A549 (cell line): ENCODE measurements at regions not wholly inside any gene's neighbourhood (a gene's known extent, or its start where the extent isn't known, plus 50 kb on each side); places are given as distances from the start of the nearest gene placed in this dataset.

Experiments used
- ATAC-seq, 2 experiments: fragments of 200-7000 bp in 1 of 2; fragments of >200 bp in 1 of 2; cut with Nextera tagmentation in 1 of 2; cut with Tn5 transposase in 1 of 2; 3 replicates each; pipeline versions ENCODE4 v1.8.0 to v1.9.1; 2018 to 2020; ENCODE audit warnings: mild to moderate bottlenecking in 1 of 2, moderate library complexity in 1 of 2
- CTCF ChIA-PET: fragments of 300-600 bp; sonication (Branson Sonifier 250); formaldehyde crosslinking; extraction: SDS; loops from one replicate; lab custom pipeline; 2021; ENCODE audit warnings: antibody characterized with exemption, inconsistent platforms; lab: Yijun Ruan, JAX
- POLR2A ChIA-PET: fragments of 350-600 bp; formaldehyde crosslinking; extraction: SDS; loops from one replicate; lab custom pipeline; 2021; ENCODE audit warnings: antibody characterized with exemption, inconsistent platforms; lab: Yijun Ruan, JAX
- DNase-seq, 2 experiments: peaks; one replicate each; pipeline versions ENCODE4 v3.0.0 to v3.0.0-alpha.2; 2011 to 2016; ENCODE audit warnings: low read depth in 1 of 2, low spot score in 1 of 2
- FAIRE-seq: peaks from 2 replicates; lab custom pipeline; 2011; peaks lifted over from hg19 to GRCh38; lab: Jason Lieb, UNC
- H3K27ac ChIP-seq, 2 experiments: fragments of >200 bp; sonication (Bioruptor Twin); formaldehyde crosslinking; 3 replicates each; pipeline ENCODE4 v1.5.1; 2016 to 2017
- H3K4me1 ChIP-seq: fragments of >200 bp; sonication (Bioruptor Twin); formaldehyde crosslinking; 3 replicates; pipeline ENCODE4 v1.6.1; 2016
- H3K4me2 ChIP-seq: fragments of >200 bp; sonication (Bioruptor Twin); formaldehyde crosslinking; 3 replicates; pipeline ENCODE4 v1.6.1; 2016
- H3K4me3 ChIP-seq: fragments of >200 bp; sonication (Bioruptor Twin); formaldehyde crosslinking; 3 replicates; pipeline ENCODE4 v1.5.1; 2016
- H3K9me3 ChIP-seq: fragments of >200 bp; sonication (Bioruptor Twin); formaldehyde crosslinking; 3 replicates; pipeline ENCODE4 v1.6.1; 2016
- CBX2 ChIP-seq: fragments of 200-600 bp; sonication (generic); IDR thresholded peaks from 2 replicates; pipeline ENCODE4 v1.6.1; 2016; ENCODE audit warnings: low read depth, mild to moderate bottlenecking, borderline replicate concordance
- CEBPB ChIP-seq, 2 experiments: fragments of >200 bp in 1 of 2; sonication (Bioruptor Twin) in 1 of 2; formaldehyde crosslinking in 1 of 2; IDR thresholded peaks; 2 replicates each; pipeline ENCODE4 v1.6.1; 2012 to 2016
- CTCF ChIP-seq: fragments of >200 bp; sonication (Bioruptor Twin); formaldehyde crosslinking; IDR thresholded peaks from 3 replicates; pipeline ENCODE4 v1.5.1; 2016
- E2F6 ChIP-seq: IDR thresholded peaks from 2 replicates; pipeline ENCODE4 v1.6.1; 2012; ENCODE audit warnings: low read depth, borderline replicate concordance
- EHMT2 ChIP-seq: fragments of 200-600 bp; sonication (generic); IDR thresholded peaks from 2 replicates; pipeline ENCODE4 v1.6.1; 2016; ENCODE audit warnings: antibody characterized with exemption, low read depth, mild to moderate bottlenecking, moderate library complexity
- FOSL2 ChIP-seq, 2 experiments: fragments of 450-650 bp in 1 of 2; fragments of >200 bp in 1 of 2; sonication (Bioruptor Twin) in 1 of 2; formaldehyde crosslinking; IDR thresholded peaks; 2 replicates each; pipeline versions ENCODE4 v1.5.0 to v1.6.1; 2016 to 2020; ENCODE audit warnings: mild to moderate bottlenecking in 1 of 2, moderate library complexity in 1 of 2
- GATA3 ChIP-seq: IDR thresholded peaks from 2 replicates; pipeline ENCODE4 v1.6.1; 2012; ENCODE audit warnings: borderline replicate concordance
- HDAC2 ChIP-seq: fragments of 200-600 bp; sonication (generic); IDR thresholded peaks from 2 replicates; pipeline ENCODE4 v1.6.1; 2016
- KDM1A ChIP-seq: fragments of 200-600 bp; sonication (generic); IDR thresholded peaks from 2 replicates; pipeline ENCODE4 v1.6.1; 2016; ENCODE audit warnings: low read depth, mild to moderate bottlenecking
- MAFK ChIP-seq: fragments of 450-650 bp; IDR thresholded peaks from 2 replicates; pipeline ENCODE4 v1.6.1; 2014; ENCODE audit not compliant: partially characterized antibody
- NFE2L2 ChIP-seq: fragments of 150-350 bp; conservative IDR thresholded peaks from 2 replicates; pipeline ENCODE4 v1.6.1; 2014; ENCODE audit warnings: low read length
- POLR2A ChIP-seq: IDR thresholded peaks from 2 replicates; pipeline ENCODE4 v1.6.1; 2012; ENCODE audit warnings: mild to moderate bottlenecking, low read length
- POLR2AphosphoS2 ChIP-seq: conservative IDR thresholded peaks from 2 replicates; pipeline ENCODE4 v1.6.1; 2012; ENCODE audit warnings: low read length, improper control_type of control experiment, inconsistent platforms
- RARB ChIP-seq: fragments of 250-450 bp; sonication (Bioruptor Pico); IDR thresholded peaks from 2 replicates; pipeline ENCODE4 v1.8.0; 2021; ENCODE audit warnings: mild to moderate bottlenecking, moderate library complexity
- TP53 ChIP-seq: fragments of 250-450 bp; sonication (Bioruptor Pico); IDR thresholded peaks from 2 replicates; pipeline ENCODE4 v1.5.0; 2021; ENCODE audit warnings: mild to moderate bottlenecking, moderate library complexity
- USF2 ChIP-seq: fragments of 450-650 bp; IDR thresholded peaks from 2 replicates; pipeline ENCODE4 v1.6.1; 2014; ENCODE audit warnings: antibody characterized with exemption
- ZFP36 ChIP-seq: fragments of 450-650 bp; IDR thresholded peaks from 2 replicates; pipeline ENCODE4 v1.6.1; 2014; ENCODE audit warnings: borderline replicate concordance; ENCODE audit not compliant: partially characterized antibody
- ZNF302 ChIP-seq: fragments of 250-450 bp; sonication (Bioruptor Pico); IDR thresholded peaks from 2 replicates; pipeline ENCODE4 v1.9.0; 2021; ENCODE audit warnings: inconsistent platforms, mild to moderate bottlenecking, moderate library complexity
- WGBS: methylation state at CpG from one replicate; pipeline ENCODE4 v1.1.6; 2017; ENCODE audit errors: missing lambda C conversion rate; 5-methylcytosine and 5-hydroxymethylcytosine counted together
- TF ChIP-seq, protein P1 (sequence below): fragments of 200-600 bp; sonication (generic); IDR thresholded peaks from 2 replicates; pipeline ENCODE4 v1.6.1; 2016; ENCODE audit warnings: antibody characterized with exemption, mild to moderate bottlenecking, moderate library complexity
- TF ChIP-seq, protein P2 (sequence below): fragments of 150-350 bp; IDR thresholded peaks from 2 replicates; pipeline ENCODE4 v1.6.1; 2014; ENCODE audit warnings: low read depth, mild to moderate bottlenecking, low read length

- ATAC-seq = no peak
- TF ChIP-seq E2F6 = no peak
- no peak for TF ChIP-seq POLR2A
- TF ChIP-seq ZNF302 = no peak
- TF ChIP-seq, protein P1, sequence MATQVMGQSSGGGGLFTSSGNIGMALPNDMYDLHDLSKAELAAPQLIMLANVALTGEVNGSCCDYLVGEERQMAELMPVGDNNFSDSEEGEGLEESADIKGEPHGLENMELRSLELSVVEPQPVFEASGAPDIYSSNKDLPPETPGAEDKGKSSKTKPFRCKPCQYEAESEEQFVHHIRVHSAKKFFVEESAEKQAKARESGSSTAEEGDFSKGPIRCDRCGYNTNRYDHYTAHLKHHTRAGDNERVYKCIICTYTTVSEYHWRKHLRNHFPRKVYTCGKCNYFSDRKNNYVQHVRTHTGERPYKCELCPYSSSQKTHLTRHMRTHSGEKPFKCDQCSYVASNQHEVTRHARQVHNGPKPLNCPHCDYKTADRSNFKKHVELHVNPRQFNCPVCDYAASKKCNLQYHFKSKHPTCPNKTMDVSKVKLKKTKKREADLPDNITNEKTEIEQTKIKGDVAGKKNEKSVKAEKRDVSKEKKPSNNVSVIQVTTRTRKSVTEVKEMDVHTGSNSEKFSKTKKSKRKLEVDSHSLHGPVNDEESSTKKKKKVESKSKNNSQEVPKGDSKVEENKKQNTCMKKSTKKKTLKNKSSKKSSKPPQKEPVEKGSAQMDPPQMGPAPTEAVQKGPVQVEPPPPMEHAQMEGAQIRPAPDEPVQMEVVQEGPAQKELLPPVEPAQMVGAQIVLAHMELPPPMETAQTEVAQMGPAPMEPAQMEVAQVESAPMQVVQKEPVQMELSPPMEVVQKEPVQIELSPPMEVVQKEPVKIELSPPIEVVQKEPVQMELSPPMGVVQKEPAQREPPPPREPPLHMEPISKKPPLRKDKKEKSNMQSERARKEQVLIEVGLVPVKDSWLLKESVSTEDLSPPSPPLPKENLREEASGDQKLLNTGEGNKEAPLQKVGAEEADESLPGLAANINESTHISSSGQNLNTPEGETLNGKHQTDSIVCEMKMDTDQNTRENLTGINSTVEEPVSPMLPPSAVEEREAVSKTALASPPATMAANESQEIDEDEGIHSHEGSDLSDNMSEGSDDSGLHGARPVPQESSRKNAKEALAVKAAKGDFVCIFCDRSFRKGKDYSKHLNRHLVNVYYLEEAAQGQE = no peak
- TF ChIP-seq GATA3 = no peak
- TF ChIP-seq CBX2 = no peak
- no peak for TF ChIP-seq CTCF
- no peak for TF ChIP-seq POLR2AphosphoS2
- H3K9me3 ChIP-seq = no peaks in the 10 kb centered on the region
- FAIRE-seq = no peak
- ChIA-PET CTCF (interaction anchor here (0.7 kb wide), 2 partner anchors 298 to 622 kb away, joined by 3 read pairs; no protein-coding TSS in a partner anchor), POLR2A (no interaction called here)
- H3K4me3 ChIP-seq = no peak overlapping the region
- WGBS = 55% methylated on average over 6 of the region's 6 CpGs
- H3K27ac ChIP-seq = no peak overlapping the region
- H3K4me1 ChIP-seq = no peaks in the 10 kb centered on the region
- H3K4me2 ChIP-seq = no peak overlapping the region
- DNase-seq = no peak
Observed at GRCh38 chr18:45248240-45248903, 366.9 kb upstream of the SLC14A2 start.

DNA sequence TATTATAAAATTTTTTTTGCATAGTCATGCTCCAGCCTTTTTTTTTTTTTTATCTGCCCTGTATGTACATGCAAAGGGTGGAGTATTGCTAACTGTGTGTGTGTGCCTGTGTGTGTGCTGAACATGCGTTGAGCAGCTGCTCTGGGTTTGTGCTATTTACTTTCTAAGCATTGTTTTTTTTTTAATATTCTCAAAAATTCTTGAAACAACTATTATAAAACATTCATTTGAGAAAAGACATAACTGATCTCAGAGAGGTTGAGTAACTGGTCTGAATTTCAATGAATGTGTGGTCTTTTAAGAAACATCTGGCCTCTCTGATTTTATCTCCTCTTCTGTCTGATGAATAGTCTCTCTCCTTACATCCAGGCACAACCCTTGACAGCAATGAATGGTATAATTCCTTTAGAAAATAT lies 366.0 kb upstream of the SLC14A2 start:
- no peak for ATAC-seq
- FAIRE-seq = no peak
- 84% methylated on average over 1 of the region's 1 CpG for WGBS
- no peaks in the 10 kb centered on the region for H3K4me1 ChIP-seq
- no peak overlapping the region for H3K27ac ChIP-seq
- no peaks in the 10 kb centered on the region for H3K9me3 ChIP-seq
- ChIA-PET CTCF (interaction anchor here (0.7 kb wide), 2 partner anchors 622 to 1610 kb away, joined by 3 read pairs; no protein-coding TSS in a partner anchor), POLR2A (no interaction called here)
- no peak overlapping the region for H3K4me2 ChIP-seq
- no peak overlapping the region for H3K4me3 ChIP-seq
- DNase-seq = no peak
- TF ChIP-seq CEBPB (IDR thresholded peaks at IDR 0.05) = no peak

- ATAC-seq = no peak
- no peak for TF ChIP-seq MAFK
- TF ChIP-seq, all 56 proteins: peak for 0
- H3K9me3 ChIP-seq = no peaks in the 10 kb centered on the region
- no peaks in the 10 kb centered on the region for H3K4me1 ChIP-seq
- ChIA-PET POLR2A (no interaction called here), CTCF (no interaction called here)
- FAIRE-seq = no peak
- no peak overlapping the region for H3K4me2 ChIP-seq
- H3K27ac ChIP-seq = no peak overlapping the region
- no peak for DNase-seq
- H3K4me3 ChIP-seq = no peak overlapping the region
- WGBS = 7% methylated on average over 3 of the region's 3 CpGs
Observed at GRCh38 chr18:45250479-45250878, 364.8 kb upstream of the SLC14A2 start.

GRCh38 chr18:45251236-45251635 lies 364.0 kb upstream of the SLC14A2 start:
- no peaks in the 10 kb centered on the region for H3K4me1 ChIP-seq
- no peak for ATAC-seq
- no peak for DNase-seq
- TF ChIP-seq NFE2L2 = no peak
- TF ChIP-seq, protein P2, sequence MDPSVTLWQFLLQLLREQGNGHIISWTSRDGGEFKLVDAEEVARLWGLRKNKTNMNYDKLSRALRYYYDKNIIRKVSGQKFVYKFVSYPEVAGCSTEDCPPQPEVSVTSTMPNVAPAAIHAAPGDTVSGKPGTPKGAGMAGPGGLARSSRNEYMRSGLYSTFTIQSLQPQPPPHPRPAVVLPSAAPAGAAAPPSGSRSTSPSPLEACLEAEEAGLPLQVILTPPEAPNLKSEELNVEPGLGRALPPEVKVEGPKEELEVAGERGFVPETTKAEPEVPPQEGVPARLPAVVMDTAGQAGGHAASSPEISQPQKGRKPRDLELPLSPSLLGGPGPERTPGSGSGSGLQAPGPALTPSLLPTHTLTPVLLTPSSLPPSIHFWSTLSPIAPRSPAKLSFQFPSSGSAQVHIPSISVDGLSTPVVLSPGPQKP = no peak
- no peak for TF ChIP-seq RARB (CRISPR knock-in tag)
- no peak for TF ChIP-seq ZFP36
- TF ChIP-seq HDAC2 = no peak
- TF ChIP-seq GATA3 = no peak
- TF ChIP-seq USF2 = no peak
- TF ChIP-seq TP53 = no peak
- no peak for TF ChIP-seq FOSL2 (IDR thresholded peaks at IDR 0.05)
- no peak for TF ChIP-seq FOSL2 (CRISPR knock-in tag; IDR thresholded peaks at IDR 0.05)
- TF ChIP-seq MAFK = no peak
- TF ChIP-seq KDM1A = no peak
- no peak for TF ChIP-seq EHMT2
- no peak for FAIRE-seq
- no peak overlapping the region for H3K4me2 ChIP-seq
- H3K27ac ChIP-seq = no peak overlapping the region
- H3K9me3 ChIP-seq = no peaks in the 10 kb centered on the region
- POLR2A ChIA-PET = no interaction called here
- 26% methylated on average over 4 of the region's 4 CpGs for WGBS
- no peak overlapping the region for H3K4me3 ChIP-seq
- CTCF ChIA-PET = no interaction called here
